ENCODE measurements at regions not wholly inside any gene's neighbourhood (a gene's known extent, or its start where the extent isn't known, plus 50 kb on each side); places are given as distances from the start of the nearest gene placed in this dataset.
"Not testable (repeated sequence)": the region's sequence is repeated elsewhere in the genome, so short reads cannot be mapped to it uniquely, and the experiment has no call there.

- DNase-seq: no peak
These were observed 481.4 kb upstream of the LMCD1 start for GRCh38 chr3:8020047-8020841.

GRCh38 chr3:8027954-8028353 is 473.7 kb upstream of the LMCD1 start:
- no peak for DNase-seq

- no peak for DNase-seq
These were observed 451.3 kb upstream of the LMCD1 start for GRCh38 chr3:8050283-8050682.

GRCh38 chr3:8052659-8053058 is 449.0 kb upstream of the LMCD1 start:
- DNase-seq: no peak

- DNase-seq: not testable (repeated sequence)
These were observed 433.5 kb upstream of the LMCD1 start for GRCh38 chr3:8068135-8068534.

- no peak for DNase-seq
These were observed 432.2 kb upstream of the LMCD1 start for GRCh38 chr3:8069471-8069870.

- DNase-seq: peak; percentile 67
These were observed 431.6 kb upstream of the LMCD1 start for GRCh38 chr3:8070011-8070410.

- not testable (repeated sequence) for DNase-seq
These were observed 426.9 kb upstream of the LMCD1 start for GRCh38 chr3:8074740-8075139.

GRCh38 chr3:8077126-8077525 is 424.5 kb upstream of the LMCD1 start:
- DNase-seq: no peak

GRCh38 chr3:8080464-8080863 is 421.2 kb upstream of the LMCD1 start:
- DNase-seq: no peak

- no peak for DNase-seq
These were observed 416.1 kb upstream of the LMCD1 start for GRCh38 chr3:8085498-8085897.

- no peak for DNase-seq
These were observed 413.7 kb upstream of the LMCD1 start for GRCh38 chr3:8087951-8088350.

GRCh38 chr3:8094415-8094814 is 407.2 kb upstream of the LMCD1 start:
- no peak for DNase-seq

- DNase-seq: peak; percentile 2
These were observed 405.9 kb upstream of the LMCD1 start for GRCh38 chr3:8095724-8096123.

- no peak for DNase-seq
These were observed 403.9 kb upstream of the LMCD1 start for GRCh38 chr3:8097690-8098089.

GRCh38 chr3:8103954-8104353 is 397.7 kb upstream of the LMCD1 start:
- peak; percentile 9 for DNase-seq

GRCh38 chr3:8106921-8107320 is 394.7 kb upstream of the LMCD1 start:
- DNase-seq: no peak

- DNase-seq: peak; percentile 78
These were observed 390.4 kb upstream of the LMCD1 start for GRCh38 chr3:8110966-8111798.

GRCh38 chr3:8112587-8112986 is 389.0 kb upstream of the LMCD1 start:
- no peak for DNase-seq

GRCh38 chr3:8113626-8114025 is 388.0 kb upstream of the LMCD1 start:
- DNase-seq: no peak

GRCh38 chr3:8128686-8129085 is 372.9 kb upstream of the LMCD1 start:
- no peak for DNase-seq

GRCh38 chr3:8136553-8136952 is 365.1 kb upstream of the LMCD1 start:
- no peak for DNase-seq

GRCh38 chr3:8143186-8143585 is 358.4 kb upstream of the LMCD1 start:
- peak; percentile 9 for DNase-seq

- no peak for DNase-seq
These were observed 356.0 kb upstream of the LMCD1 start for GRCh38 chr3:8145661-8146060.

Measured in fibroblast of skin of right biceps (primary cell).